GM19455 (cell line): ENCODE measurements at regions not wholly inside any gene's neighbourhood (a gene's known extent, or its start where the extent isn't known, plus 50 kb on each side); places are given as distances from the start of the nearest gene placed in this dataset.
"Not testable (repeated sequence)": the region's sequence is repeated elsewhere in the genome, so short reads cannot be mapped to it uniquely, and the experiment has no call there.

ENCODE experiments used
- ATAC-seq: cut with Tn5 transposase; IDR thresholded peaks from one replicate; pipeline ENCODE4 v1.9.1; 2021; ENCODE audit not compliant: unreplicated experiment

DNA sequence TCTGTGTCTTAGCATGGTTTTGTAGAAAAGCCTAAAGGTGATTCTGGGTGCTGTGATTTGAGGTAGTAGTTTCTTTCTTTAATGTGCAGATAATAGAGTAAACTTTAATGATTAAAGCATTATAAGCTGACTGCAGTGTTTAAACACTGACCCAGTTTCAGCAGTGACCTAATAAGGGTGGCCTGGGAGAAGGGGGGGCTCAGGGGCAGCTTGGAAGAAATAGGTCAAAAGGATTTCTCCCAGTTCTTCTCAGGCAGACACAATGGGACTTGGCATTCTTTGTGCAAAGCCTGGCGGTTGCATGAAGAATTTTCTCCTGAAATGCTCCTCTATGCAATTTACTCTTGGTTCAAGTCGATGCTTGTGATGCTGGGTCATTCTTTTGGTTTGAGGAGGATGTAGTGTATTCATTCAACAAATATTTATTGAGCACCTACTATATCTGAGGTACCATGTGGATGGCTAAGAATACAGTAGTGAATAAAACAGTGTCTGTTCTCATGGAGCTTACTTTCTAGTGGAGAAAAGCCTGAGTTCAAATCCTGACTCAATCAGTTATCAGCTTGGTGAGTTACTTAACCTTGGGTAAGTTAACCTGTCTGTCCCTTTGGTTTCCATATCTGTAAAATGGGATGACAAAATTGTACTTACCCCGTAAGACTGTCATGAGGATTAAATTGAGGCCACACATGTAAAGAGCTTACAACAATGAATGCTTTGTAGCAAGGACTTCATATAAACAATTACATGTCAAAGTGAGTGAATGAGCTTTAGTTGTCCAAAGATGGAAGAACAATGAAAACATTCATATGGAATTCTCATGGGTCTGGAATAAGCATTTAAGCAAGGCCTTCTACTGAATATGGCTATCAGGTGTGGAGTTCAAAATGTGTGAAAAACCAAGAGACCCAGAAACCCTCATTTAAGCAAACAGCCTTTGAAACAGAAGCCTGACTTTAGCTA is 210.2 kb downstream of the KCNRG start:
- no peak for ATAC-seq

DNA sequence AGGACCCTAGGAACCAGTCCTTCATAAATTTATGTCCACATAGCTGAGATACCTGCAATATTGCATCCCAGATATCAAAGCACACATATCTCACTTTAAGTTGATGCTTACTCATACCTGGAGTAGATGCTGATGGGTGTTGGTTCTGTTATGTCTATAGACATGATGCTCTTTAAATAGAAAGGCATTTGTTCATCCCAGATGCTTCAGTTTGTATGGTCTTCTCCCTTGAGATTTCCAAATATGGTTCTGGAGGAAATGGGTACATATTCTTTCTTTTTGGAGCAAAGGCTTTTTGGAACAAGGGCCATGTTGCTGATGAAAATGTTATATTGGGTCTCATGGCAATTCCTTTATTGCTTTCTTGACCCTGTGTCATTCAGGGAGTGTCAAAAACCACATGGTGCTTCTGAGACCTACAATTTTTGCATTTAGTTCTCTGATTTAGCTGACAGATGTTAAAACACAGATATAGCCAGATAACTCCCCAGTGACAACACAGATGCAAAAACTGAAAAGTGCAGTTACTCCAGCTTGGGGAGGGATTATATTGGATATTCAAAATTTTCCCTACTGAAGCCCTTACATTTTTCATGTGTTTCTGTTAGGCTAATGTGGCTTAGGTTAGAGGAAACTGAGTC is 211.4 kb downstream of the KCNRG start:
- peak; percentile 40 for ATAC-seq

DNA sequence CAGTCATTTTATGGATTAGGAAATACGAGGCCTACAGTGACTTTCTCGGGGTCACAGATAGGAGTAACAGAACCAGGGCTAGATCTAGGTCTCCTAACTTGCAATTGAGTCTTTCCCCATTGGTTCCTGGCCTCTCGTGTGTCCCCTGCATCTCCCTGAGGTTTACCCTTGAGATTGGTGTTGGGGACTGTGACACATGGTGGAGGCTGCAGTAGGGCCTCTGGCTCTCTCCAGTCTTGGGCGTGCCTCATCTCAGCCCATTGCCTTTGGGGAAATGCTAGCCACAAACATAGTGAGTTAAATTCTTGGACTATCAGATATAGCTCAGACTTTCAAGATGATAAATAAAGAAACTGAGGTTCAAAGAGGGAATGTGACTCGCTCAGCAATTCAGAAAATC is 212.1 kb downstream of the KCNRG start:
- no peak for ATAC-seq

DNA sequence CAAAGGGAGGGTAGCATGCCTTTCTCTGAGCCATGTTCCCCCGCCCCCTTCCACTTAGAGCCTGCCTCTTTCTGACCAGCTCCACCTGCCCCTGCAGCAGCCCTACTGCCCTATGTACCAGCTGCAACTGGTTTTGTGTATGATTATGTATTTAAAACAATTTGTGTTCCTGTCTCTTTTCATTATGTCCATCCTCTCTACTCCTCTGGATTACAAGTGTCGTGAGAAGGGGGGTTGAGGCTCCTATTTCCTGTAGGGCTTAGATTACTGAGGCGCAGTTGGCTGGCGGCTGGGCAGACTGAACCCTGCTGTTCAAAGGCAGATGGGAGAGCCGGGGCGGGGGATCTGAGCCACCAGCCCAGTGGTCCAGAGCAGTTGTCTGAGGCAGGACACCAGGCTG is 213.3 kb downstream of the KCNRG start:
- no peak for ATAC-seq

DNA sequence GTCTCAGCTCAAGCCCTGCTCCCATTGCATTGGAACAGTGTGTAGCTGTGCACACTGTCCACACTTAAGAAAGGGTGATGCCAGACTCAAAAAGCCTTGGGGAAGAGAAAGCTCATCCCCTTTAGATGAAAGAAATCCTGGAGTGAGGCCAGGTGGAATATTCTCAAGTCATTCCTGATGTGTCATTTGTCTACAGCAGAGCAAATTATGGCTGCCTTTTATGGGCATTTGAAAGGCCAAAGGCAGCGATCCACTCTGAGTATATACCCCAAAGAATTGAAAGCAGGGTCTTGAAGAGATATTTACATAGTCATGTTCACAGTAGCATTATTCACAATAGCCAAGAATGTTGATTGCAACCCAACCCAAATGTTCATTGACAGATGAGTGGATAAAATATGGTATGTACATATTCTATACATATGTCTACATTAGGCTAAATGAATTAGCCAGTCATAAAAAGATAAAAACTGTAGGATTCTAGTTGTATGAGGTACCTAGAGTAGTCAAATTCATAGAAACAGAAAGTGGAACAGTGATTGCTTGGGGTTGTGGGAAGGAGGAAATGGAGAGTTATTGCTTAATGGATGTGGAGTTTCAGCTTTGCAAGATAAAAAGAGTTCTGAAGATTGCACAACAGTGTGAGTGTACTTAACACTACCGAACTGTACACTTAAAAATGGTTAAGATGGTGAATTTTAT is 214.9 kb downstream of the KCNRG start:
- ATAC-seq: no peak

DNA sequence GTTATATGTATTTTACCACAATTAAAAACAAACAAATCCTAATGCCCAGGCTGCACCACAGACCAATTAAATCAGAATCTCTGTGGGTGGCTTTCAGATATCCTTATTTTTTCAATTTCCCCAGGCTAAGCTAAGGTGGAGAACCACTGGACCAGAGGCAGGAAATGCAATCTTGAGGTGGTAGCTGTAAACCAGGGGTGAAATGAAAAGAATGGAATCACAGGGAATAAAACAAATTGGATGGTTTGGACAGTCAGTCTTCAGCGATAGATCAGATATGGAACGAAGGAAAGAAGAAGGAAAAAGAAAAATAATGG is 215.4 kb downstream of the KCNRG start:
- ATAC-seq: no peak

DNA sequence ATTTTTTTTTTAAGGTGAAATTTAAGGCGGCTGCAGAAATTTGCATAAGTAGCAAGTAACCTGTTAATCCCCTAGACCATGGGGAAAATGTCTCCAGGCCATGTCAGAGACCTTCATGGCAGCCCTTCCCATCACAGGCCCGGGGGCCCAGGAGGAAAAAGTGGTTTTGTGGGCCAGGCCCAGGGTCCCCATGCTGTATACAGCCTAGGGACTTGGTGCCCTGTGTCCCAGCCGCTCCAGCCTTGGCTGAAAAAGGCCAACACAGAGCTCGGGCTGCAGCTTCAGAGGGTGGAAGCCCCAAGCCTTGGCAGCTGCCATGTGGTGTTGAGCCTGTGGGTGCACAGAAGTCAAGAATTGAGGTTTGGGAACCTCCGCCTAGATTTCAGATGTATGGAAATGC is 218.3 kb downstream of the KCNRG start:
- ATAC-seq: not testable (repeated sequence)

DNA sequence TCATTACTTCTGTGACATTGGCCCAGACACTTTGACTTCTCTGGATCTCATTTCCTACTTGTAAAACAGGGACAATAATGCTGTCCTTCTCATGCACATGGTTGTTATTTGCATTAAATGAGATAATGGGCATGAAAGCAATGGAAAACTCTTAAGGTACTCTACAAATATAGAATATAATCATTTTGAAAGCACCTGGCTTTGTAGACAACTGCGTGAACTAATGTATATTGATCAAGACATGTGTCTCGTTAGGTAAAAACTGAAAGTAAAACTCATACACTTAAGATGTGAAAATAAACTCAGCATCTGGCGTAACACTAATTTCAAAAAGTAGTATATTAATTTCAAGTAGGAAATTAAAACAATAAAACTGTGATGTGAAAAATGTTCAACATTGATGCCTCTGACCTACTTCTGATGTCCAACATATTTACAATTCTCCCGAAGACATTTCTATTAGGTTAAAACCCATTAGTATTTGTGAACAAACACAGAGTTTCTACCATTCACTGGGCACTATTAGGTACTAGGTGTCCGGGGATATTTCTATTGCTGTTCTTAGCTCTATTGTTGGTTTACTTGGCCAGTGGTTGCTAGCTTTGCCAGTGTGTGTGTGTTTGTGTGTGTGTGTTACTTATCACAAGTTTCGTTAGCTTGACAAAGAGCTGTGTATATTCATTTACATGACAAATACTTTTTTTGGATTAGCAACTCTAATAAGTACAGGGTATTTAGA is 220.5 kb downstream of the KCNRG start:
- ATAC-seq: no peak

DNA sequence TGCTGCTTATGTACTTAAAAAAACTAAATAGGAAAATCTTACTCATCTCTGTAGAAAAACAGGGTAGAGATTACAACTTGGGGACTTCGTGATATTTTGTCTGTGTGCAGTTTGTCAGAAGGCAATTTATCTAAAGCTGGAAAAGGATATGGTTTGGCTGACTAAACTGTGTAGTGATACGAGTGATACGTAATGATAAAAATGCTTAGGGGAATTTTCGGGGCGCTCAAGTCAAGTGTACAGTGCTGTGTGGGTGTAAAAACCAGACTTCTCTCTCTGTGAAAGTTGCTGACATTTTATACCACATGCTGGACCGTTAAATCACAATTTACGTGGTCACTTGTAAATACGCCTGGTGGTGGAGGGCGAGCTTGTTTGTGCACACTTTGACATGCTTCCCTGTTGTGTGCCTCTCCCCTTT is 221.7 kb downstream of the KCNRG start:
- peak; percentile 93 for ATAC-seq

DNA sequence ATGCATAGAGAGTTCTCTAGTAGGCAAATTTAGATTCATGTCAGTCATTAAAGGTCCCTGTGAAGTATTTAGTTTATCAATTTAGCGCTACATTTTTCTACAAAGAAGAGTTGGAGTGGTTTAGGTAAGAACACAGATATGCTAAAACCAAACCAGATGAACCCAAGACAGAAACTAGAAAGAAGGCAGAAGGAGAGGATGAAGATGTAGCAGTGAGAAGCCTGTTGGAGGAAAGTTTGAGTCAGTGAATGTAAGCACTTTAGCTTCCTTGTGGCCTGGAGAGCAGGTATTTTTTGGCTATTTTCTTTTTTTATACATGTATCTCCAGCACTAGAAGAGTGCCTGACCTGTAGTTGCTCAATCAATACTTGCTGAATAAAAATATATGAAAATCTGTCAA is 223.7 kb downstream of the KCNRG start:
- ATAC-seq: no peak

DNA sequence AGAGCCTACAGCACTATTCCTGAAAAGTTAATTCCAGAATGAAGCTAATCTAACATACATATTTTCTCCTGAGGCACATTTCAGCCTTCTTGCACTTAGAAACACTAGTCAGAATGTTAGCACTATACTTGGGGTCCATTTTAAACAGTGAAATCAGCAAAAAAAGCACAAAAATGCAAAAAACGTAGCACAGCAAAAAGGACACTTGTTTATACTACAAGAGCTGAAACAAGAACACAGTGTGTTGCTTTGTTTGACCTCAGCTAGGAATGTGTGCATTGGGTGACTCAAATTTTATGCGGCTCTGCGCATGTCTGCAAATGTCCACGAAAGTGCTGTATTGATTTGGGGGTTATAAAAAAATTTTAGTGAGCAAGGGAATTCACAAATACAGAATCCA is 226.2 kb downstream of the KCNRG start:
- no peak for ATAC-seq

DNA sequence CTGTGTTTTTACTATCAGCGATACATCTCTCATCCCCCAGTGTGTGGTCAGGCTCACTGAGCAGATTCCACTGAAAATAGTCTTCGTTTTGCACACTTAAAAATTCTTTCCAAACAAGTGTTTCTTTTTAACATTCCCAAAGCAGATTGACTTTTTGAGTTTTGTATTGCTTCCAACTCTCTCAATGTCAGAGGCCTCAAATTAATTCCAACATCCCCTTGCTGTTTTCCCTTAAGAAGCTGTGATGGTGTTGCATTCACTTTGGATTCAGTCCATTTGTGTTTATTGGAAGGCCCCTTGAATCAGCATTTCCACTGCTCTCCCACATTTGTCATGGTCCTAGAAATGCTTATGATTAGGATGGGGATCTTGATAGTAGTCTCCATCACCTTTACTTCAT is 228.7 kb downstream of the KCNRG start:
- ATAC-seq: no peak

DNA sequence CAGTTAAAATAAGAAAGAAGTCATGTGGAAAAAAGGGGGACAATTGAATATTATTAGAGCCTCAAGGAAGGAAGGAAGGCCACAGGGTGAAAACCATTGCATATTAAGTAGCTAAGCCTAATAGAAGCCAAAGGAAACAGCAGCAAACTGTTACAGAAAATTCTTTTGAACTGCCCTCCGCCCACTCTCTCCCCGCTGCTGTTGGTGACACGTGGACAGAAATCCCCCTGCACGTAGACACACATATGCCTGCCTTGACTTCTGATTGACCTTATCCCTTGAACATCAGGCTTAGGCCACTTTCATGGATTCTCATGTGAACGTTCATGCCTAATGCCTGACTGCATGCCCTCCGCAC is 229.1 kb downstream of the KCNRG start:
- ATAC-seq: peak; percentile 14

DNA sequence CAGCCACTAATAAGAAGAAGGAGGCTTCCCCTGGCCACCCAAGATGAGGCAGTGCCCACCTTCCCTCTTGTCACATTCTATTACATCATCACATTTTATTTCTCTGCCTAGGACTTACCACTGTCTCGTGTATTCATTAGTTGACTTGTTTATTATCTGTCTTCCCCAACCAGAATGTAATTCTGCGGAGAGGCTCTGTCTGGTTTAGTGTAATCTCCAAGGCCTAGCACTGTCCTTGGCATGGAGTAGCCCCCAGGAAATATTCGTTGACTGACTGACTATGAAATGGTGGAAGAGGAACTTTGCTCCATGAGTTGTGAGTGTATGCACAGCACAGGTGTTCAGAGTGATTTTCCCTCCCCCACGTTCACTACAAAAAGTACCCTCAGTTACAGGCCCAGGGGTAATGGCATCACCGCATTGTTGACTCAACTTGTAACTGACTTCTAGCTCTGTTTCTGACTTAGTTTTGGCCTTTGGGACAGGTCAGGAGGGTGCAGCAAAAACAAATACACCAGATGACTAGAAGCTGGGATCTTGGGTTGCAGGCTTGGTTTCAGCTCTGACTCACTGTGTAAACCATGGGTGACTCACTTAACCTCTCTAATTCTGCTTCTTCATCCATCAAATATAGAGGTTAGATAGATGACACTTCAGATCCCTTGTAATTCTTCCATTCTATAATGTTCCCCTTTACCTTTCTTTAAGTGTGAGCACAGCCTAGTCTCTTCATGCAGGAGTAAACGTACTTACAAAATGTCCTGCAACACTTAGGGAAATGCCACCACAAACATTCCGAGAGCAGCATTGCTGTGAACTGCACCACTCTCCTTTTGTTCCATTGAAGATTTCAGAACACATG is 229.7 kb downstream of the KCNRG start:
- ATAC-seq: peak; percentile 97

DNA sequence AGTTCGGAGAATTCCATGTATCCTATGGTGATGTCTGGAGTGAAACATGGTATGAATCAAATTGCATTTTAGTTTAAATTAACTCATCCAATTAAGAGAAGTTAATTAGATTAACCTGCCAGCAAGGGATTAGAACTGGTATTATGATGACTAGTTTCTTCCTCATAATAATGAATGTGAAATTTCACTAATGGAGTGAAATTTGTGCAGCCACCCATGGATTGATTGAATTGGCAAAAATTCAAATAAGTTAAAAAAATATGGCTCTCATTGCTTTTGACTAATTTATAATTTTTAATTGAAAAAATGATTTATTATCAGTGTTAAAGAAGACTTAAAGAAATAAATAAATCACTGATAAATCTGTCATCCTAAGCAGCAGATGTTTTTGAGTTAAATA is 232.0 kb downstream of the KCNRG start:
- no peak for ATAC-seq

DNA sequence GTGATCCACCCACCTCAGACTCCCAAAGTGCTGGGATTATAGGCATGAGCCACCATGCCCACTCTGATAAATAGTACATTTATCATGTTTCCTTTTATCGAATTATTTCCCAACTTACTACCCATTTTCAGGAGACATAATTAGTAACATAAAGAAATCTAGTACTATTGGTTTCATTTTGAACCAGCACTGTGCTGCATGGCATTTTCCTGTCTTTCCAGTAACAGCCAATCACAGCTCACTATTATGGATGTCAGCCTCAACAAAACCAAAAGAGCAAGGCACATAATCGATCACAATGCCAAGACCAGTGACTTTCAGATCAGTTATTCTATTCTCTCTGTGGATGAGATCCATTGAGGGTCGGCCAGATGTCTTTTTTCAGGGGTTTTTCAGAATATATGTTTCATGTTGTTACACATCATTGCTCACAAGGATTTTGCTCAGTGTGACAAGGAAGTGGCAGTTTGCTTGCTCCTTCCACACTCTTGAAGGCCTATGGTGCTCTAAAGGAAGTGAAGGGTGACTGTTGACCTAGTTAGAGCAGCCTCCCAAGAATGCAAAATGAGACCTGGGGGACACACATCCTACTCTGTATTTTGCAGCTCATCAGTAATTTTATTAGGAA is 233.4 kb downstream of the KCNRG start:
- no peak for ATAC-seq

DNA sequence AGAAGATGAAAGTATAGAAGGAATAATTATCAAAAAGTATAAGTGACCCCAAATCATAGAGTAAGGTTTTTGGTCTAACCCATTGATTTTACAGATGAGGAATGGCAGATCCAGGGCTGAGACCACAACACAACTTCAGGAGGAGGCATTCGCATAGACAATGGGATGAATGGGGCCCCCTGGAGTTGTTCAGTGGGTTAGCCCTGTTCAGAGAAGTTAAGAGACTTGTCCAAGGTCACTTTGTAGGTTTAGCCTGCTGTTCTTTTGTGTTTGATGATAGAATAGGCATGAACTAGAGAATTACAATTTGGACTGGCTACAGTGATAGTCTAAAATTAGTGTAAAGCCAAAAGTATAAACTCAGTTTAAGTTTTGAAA is 233.9 kb downstream of the KCNRG start:
- ATAC-seq: no peak

DNA sequence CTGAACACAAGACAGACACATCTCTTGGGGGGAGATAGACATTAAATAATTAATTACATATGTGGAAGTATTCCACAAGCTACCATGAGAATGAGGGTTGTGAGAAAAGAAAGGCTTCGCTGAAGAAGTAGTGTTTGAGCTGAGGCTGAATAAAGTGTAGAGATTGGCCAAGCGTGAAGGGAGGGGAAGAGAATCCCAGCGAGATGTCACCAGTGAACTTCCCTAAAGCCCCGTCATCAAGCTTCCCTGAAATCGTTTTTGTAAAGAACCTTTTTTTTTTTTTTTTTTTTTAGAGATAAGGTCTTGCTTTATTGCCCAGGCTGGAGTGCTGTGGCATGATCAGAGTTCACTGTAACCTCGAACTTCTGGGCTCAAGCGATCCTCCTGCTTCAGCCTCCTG is 235.2 kb downstream of the KCNRG start:
- ATAC-seq: no peak

DNA sequence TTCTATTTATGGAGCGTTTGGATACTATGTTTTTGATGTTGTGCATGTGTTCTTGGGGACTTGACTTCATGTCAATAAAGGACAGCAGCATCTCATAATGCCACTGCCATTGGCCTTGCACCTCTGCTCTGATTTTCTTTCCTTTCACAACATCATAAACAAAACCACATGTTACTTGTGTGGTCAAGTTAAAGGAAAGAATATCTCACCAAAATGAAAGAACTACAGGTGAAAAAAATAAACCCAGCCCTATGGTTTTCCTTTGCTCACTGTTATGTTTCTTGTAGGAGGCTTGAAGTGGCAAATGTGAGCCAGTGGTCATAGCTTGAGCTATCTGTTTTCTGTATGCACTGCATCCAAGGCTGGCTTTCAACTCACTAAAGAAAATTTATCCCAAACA is 240.4 kb downstream of the KCNRG start:
- ATAC-seq: no peak
